Spleen (tissue), 7 donors: ENCODE measurements at regions not wholly inside any gene's neighbourhood (a gene's known extent, or its start where the extent isn't known, plus 50 kb on each side); places are given as distances from the start of the nearest gene placed in this dataset.

Source experiments
- POLR2AphosphoS5 ChIP-seq, 3 donors: sonication (generic); formaldehyde crosslinking; IDR thresholded peaks; one replicate each; pipeline ENCODE4 v1.5.1; 2017; ENCODE audit warnings: antibody characterized with exemption in 3 of 3
- TF ChIP-seq, protein P1 (sequence below), 11 experiments: fragments of 200-600 bp in 7 of 11; fragments of 450-650 bp in 4 of 11; sonication (generic) in 4 of 11; IDR thresholded peaks in 8 of 11; conservative IDR thresholded peaks in 3 of 11; 1 replicate in 7 of 11; 2 replicates in 4 of 11; pipeline versions ENCODE4 v1.4.0 to v1.8.0; 2016 to 2021; ENCODE audit warnings: antibody characterized with exemption in 11 of 11, inconsistent platforms in 4 of 11, mild to moderate bottlenecking in 1 of 11
- donor health status: DM: no; HTN: no; CAD: no; lungs with moderate emphysema.
- donor health status: DM: no; HTN: no; CAD: no.
- donor health status: DM: no; HTN: no; CAD: no.

DNA sequence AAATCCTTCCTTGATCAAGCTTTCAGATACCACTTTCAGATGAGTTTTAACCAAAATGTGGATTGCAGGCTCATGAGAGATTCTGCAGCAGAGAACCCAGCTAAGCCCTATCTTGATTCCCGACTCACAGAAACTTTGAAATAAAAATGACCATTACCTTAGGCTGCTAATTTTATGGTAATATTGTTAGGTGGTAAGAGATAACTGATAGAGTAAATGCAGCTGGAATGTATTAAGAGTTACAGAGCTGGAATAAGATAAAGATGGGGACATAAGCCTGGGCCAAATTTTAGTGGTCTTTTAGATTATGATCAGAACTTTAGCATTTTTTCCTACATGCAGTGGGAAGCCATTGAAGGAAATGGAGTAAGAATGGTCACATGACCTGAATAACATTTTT is 1074.0 kb downstream of the CDH11 start:
- TF ChIP-seq, protein P1, sequence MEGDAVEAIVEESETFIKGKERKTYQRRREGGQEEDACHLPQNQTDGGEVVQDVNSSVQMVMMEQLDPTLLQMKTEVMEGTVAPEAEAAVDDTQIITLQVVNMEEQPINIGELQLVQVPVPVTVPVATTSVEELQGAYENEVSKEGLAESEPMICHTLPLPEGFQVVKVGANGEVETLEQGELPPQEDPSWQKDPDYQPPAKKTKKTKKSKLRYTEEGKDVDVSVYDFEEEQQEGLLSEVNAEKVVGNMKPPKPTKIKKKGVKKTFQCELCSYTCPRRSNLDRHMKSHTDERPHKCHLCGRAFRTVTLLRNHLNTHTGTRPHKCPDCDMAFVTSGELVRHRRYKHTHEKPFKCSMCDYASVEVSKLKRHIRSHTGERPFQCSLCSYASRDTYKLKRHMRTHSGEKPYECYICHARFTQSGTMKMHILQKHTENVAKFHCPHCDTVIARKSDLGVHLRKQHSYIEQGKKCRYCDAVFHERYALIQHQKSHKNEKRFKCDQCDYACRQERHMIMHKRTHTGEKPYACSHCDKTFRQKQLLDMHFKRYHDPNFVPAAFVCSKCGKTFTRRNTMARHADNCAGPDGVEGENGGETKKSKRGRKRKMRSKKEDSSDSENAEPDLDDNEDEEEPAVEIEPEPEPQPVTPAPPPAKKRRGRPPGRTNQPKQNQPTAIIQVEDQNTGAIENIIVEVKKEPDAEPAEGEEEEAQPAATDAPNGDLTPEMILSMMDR (IDR thresholded peaks at IDR 0.05 in 8 of 11, conservative IDR thresholded peaks at IDR 0.05 in 3 of 11): no peak
- TF ChIP-seq POLR2AphosphoS5 (IDR thresholded peaks at IDR 0.05): no peak
